HepG2 (cell line): ENCODE measurements at regions not wholly inside any gene's neighbourhood (a gene's known extent, or its start where the extent isn't known, plus 50 kb on each side); places are given as distances from the start of the nearest gene placed in this dataset.

Experiments used
- ATAC-seq: fragments of 200-7000 bp; cut with Tn5 transposase; 3 replicates; pipeline ENCODE4 v1.9.1; 2020; ENCODE audit warnings: mild to moderate bottlenecking, moderate library complexity
- BruUV-seq: library from RNA; stranded (reverse); fragments of 400-500 nt; replicated peaks from 2 replicates; lab custom pipeline; 2021; lab: Mats Ljungman, UMichigan
- CTCF ChIA-PET: fragments of 300-600 bp; formaldehyde crosslinking; extraction: SDS; loops from one replicate; lab custom pipeline; 2021; ENCODE audit warnings: low total read pairs, inconsistent platforms, low intra/inter-chr PET ratio; lab: Yijun Ruan, JAX
- POLR2A ChIA-PET: fragments of 350-600 bp; sonication (Branson Sonifier 250); formaldehyde crosslinking; loops from one replicate; lab custom pipeline; 2020; ENCODE audit warnings: antibody characterized with exemption, inconsistent platforms; lab: Yijun Ruan, JAX
- DNase-seq: peaks from one replicate; pipeline ENCODE4 v3.0.0-alpha.2; 2015; ENCODE audit warnings: low spot score
- FAIRE-seq: peaks from 3 replicates; lab custom pipeline; 2011; peaks lifted over from hg19 to GRCh38; lab: Jason Lieb, UNC
- H2AFZ ChIP-seq: one replicate; pipeline ENCODE4 v1.6.1; 2011; ENCODE audit warnings: low read length, inconsistent platforms
- H3K27ac ChIP-seq: fragments of 300-600 bp; 3 replicates; pipeline ENCODE4 v1.8.0; 2011; ENCODE audit warnings: mixed run types, mild to moderate bottlenecking, mixed read lengths, low read length, inconsistent platforms; ENCODE audit not compliant: insufficient read depth; ENCODE audit errors: extremely low read length
- H3K27me3 ChIP-seq, 2 experiments: fragments of 200-600 bp in 1 of 2; 2 replicates in 1 of 2; 3 replicates in 1 of 2; pipeline versions ENCODE4 v1.6.0 to v1.8.0; 2011; ENCODE audit warnings: low read length in 2 of 2, mild to moderate bottlenecking in 2 of 2, moderate library complexity in 2 of 2, inconsistent platforms in 1 of 2; ENCODE audit not compliant: insufficient read depth in 2 of 2, control insufficient read depth in 1 of 2
- H3K36me3 ChIP-seq, 2 experiments: fragments of 200-600 bp in 1 of 2; replicated peaks in 1 of 2; 2 replicates in 1 of 2; 3 replicates in 1 of 2; pipeline versions ENCODE4 v1.5.1 to v1.8.0; 2011; ENCODE audit warnings: low read length in 2 of 2, inconsistent platforms in 1 of 2; ENCODE audit not compliant: insufficient read depth in 2 of 2, control insufficient read depth in 1 of 2
- H3K4me1 ChIP-seq: 2 replicates; pipeline ENCODE4 v1.5.1; 2012; ENCODE audit warnings: low read length, inconsistent platforms; ENCODE audit not compliant: insufficient read depth
- H3K4me2 ChIP-seq: 2 replicates; pipeline ENCODE4 v1.6.0; 2011; ENCODE audit warnings: low read depth, low read length, inconsistent platforms
- H3K4me3 ChIP-seq, 3 experiments: fragments of 200-600 bp in 1 of 3; sonication (generic), shearing (Covaris generic) in 1 of 3; replicated peaks in 1 of 3; 2 replicates each; pipeline ENCODE4 v1.5.1; 2011 to 2016; ENCODE audit warnings: low read length in 3 of 3, inconsistent platforms in 2 of 3, low read depth in 2 of 3, mild to moderate bottlenecking in 2 of 3, control low read depth in 1 of 3, mixed read lengths in 1 of 3; ENCODE audit not compliant: insufficient read depth in 1 of 3
- H3K79me2 ChIP-seq: one replicate; pipeline ENCODE4 v1.6.1; 2011; ENCODE audit warnings: low read length, inconsistent platforms; ENCODE audit not compliant: insufficient read depth
- H3K9ac ChIP-seq: 2 replicates; pipeline ENCODE4 v1.6.0; 2011; ENCODE audit warnings: mild to moderate bottlenecking, low read depth, low read length, inconsistent platforms; ENCODE audit not compliant: insufficient read depth
- H3K9me3 ChIP-seq: 2 replicates; pipeline ENCODE4 v1.5.1; 2012; ENCODE audit warnings: mild to moderate bottlenecking, low read length
- H4K20me1 ChIP-seq: 2 replicates; pipeline ENCODE4 v1.6.0; 2011; ENCODE audit warnings: inconsistent platforms, mild to moderate bottlenecking, low read length, moderate library complexity; ENCODE audit not compliant: insufficient read depth
- ARHGAP35 ChIP-seq: sonication (generic); formaldehyde crosslinking; IDR thresholded peaks from 2 replicates; pipeline ENCODE4 v1.9.0; 2022; ENCODE audit warnings: mild to moderate bottlenecking, inconsistent platforms, moderate library complexity, missing genetic modification reagents, borderline replicate concordance
- NFAT5 ChIP-seq: sonication (generic); formaldehyde crosslinking; IDR thresholded peaks from 2 replicates; pipeline ENCODE4 v1.4.0; 2020; ENCODE audit warnings: missing genetic modification reagents
- SMARCC2 ChIP-seq: fragments of 450-650 bp; IDR thresholded peaks from 2 replicates; pipeline ENCODE4 v1.6.1; 2017; ENCODE audit warnings: antibody characterized with exemption, mild to moderate bottlenecking
- ZFP90 ChIP-seq: sonication (generic); formaldehyde crosslinking; IDR thresholded peaks from 2 replicates; pipeline ENCODE4 v1.8.0; 2022; ENCODE audit warnings: missing genetic modification reagents, mild to moderate bottlenecking, inconsistent platforms, borderline replicate concordance
- WGBS: methylation state at CpG from one replicate; pipeline ENCODE4 v1.1.6; 2017; ENCODE audit warnings: low lambda C conversion rate; 5-methylcytosine and 5-hydroxymethylcytosine counted together
- in situ Hi-C: cut with HindIII; loops from 2 replicates; pipeline ENCODE4 v1.10.0; 2017; ENCODE audit warnings: low pct_unique_long_range_greater_than_20kb; ENCODE audit not compliant: extremely low pct_ligation_motif_present
- intact Hi-C: fragments of 100-400 bp; cut with micrococcal nuclease; formaldehyde crosslinking; loops from one replicate; pipeline ENCODE4 v1.10.0; 2022; ENCODE audit not compliant: unreplicated experiment

GRCh38 chr1:82923931-82924330 is 1075.0 kb downstream of the TTLL7 start:
- ATAC-seq, result no peak
- FAIRE-seq, result no peak
- Histone ChIP-seq H3K27ac (no peak overlapping the region), H3K4me3 (no peak overlapping the region), H2AFZ (no peak overlapping the region), H3K27me3 (no peaks in the 10 kb centered on the region), H3K36me3 (no peaks in the 10 kb centered on the region), H3K9ac (no peak overlapping the region), H3K9me3 (peaks cover 86% of the 10 kb centered on the region), H3K79me2 (no peaks in the 10 kb centered on the region), H4K20me1 (no peaks in the 10 kb centered on the region), H3K4me2 (no peak overlapping the region), H3K4me1 (no peaks in the 10 kb centered on the region)
- intact Hi-C loops (no loop called here), in situ Hi-C loops (no loop called here)
- POLR2A ChIA-PET, result no interaction called here
- no TSS peak for BruUV-seq
- no peak for TF ChIP-seq NFAT5 (CRISPR knock-in tag)
- no peak for TF ChIP-seq ARHGAP35 (CRISPR knock-in tag)
- TF ChIP-seq SMARCC2, result no peak
- TF ChIP-seq ZFP90, result no peak
- no peak for DNase-seq
- WGBS, result 13% methylated on average over 4 of the region's 4 CpGs
- CTCF ChIA-PET, result no interaction called here
